Cardiac fibroblast (primary cell): ENCODE measurements at regions not wholly inside any gene's neighbourhood (a gene's known extent, or its start where the extent isn't known, plus 50 kb on each side); places are given as distances from the start of the nearest gene placed in this dataset.

Experiments
- DNase-seq, 2 donors: peaks; one replicate each; pipeline versions ENCODE4 v3.0.0 to v3.0.0-alpha.2; 2010; ENCODE audit warnings: low read depth in 2 of 2
- H3K4me3 ChIP-seq, 2 donors: replicated peaks in 1 of 2; 1 replicate in 1 of 2; 2 replicates in 1 of 2; pipeline ENCODE4 v1.5.1; 2011; ENCODE audit warnings: low read depth in 2 of 2, low read length in 2 of 2, mild to moderate bottlenecking in 2 of 2, moderate library complexity in 1 of 2
- CTCF ChIP-seq: IDR thresholded peaks from one replicate; pipeline ENCODE4 v1.5.1; 2011; ENCODE audit warnings: low read depth, mild to moderate bottlenecking, low read length, inconsistent platforms

GRCh38 chr1:14143777-14144176 lies 443.8 kb downstream of the PRDM2 start:
- H3K4me3 ChIP-seq: no peak overlapping the region
- DNase-seq: no peak
- no peak for TF ChIP-seq CTCF

- TF ChIP-seq CTCF: no peak
- H3K4me3 ChIP-seq: no peak overlapping the region
- no peak for DNase-seq
Observed at GRCh38 chr1:14148526-14148925, 448.5 kb downstream of the PRDM2 start.

DNA sequence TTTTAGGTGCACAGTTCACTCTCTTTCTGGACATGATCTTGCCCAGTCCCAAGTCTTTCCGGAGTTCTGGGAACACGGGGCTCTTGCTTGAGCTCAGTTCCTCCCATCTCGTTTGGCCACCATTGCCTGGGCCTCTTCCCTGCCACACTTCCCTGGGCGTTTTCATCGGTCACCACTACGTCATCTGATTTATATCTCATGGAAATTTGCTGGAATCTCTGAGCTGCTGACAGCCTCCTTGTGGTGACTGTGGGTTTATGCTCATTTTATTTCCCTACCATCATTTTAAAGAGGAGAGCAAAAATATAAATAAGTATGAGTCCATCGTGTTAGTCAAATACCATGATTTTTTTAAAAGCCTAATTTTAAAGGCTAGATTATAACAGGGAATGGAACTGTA lies 449.1 kb upstream of the KAZN start:
- no peak for TF ChIP-seq CTCF
- no peak overlapping the region for H3K4me3 ChIP-seq
- peak in 1 of 2 donors; percentile 2 for DNase-seq

DNA sequence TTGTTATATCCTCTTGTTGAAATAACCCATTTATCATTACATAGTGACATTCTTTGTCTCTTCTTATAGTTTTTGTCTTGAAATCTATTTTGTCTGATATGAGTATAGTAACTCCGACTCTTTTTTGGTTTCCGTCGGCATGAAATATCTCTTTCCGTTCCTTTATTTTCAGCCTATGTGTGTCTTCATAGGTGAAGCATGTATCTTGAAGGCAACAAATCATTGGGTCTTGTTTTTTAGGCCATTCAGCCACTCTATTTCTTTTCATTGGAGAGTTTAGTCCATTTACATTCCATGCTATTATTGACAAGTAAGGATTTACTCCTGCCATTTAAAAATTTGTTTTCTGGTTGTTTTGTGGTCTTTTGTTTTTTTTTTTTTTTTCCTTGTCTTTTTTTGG lies 441.9 kb upstream of the KAZN start:
- no peak for DNase-seq
- H3K4me3 ChIP-seq: no peak overlapping the region
- TF ChIP-seq CTCF: no peak

DNA sequence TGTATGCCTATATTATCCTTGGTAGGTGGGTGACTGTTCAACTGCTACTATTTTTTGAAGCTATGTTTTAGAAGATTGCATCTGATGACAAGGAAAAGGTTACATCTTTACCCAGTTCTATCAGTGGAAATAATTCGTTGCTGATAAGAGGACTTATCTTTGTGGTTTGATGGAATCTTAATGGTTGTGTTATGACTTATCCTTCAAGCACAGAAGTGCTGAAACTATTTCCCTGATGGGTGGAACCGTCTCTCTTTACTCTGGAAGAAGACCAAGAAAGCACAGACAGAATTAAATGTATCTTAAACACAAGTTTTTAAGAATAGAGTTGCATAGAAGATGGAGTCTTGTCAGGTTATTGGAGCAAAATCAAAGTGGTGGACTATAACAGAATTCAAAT lies 437.7 kb upstream of the KAZN start:
- H3K4me3 ChIP-seq: no peak overlapping the region
- no peak for TF ChIP-seq CTCF
- DNase-seq: no peak

DNA sequence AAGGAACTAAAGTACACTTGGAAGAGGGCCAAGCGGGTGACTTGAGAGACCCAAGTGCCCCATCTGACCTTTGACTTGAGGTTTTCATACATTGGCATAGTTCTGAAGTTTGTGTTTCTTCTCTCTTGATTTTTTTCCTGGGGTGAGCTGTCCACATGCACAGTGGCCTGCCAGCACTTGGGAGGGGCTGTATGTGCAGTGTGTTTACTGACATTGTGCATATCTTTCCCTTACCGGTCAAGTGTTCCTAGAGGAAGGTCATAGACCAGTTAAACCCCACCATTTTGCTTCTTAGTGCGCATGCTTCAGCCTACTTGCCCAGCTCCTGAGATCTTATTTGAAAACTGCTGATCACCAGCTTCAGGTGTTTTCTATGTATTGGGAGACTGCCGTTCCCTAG lies 435.2 kb upstream of the KAZN start:
- no peak overlapping the region for H3K4me3 ChIP-seq
- no peak for TF ChIP-seq CTCF

DNA sequence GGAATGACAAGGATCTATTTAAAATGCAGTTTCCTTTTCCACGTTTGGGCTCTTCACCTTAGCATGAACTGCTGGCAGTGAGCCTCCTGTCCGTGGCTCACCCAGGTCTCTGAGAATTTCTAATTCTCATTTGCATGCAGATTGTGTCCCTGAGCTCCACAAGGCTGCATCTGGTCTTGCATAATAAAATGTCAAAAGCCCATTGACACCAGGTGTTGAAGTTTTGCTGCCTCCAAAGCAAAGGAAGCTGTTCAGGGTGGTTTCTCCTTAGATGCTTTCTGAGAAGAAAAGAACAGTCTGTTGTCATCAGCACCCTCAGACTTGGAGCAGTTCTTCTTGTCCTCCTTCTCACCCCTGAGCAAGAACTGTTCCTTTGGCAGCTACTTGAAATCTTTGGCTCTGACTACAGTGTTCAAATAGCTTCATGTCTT lies 433.1 kb upstream of the KAZN start:
- H3K4me3 ChIP-seq: no peak overlapping the region
- TF ChIP-seq CTCF: no peak
- DNase-seq: no peak

More for the DNA sequence above, 435.2 kb upstream of the KAZN start:
- no peak for DNase-seq
